GM19240 (cell line): ENCODE measurements at regions not wholly inside any gene's neighbourhood (a gene's known extent, or its start where the extent isn't known, plus 50 kb on each side); places are given as distances from the start of the nearest gene placed in this dataset.

Source experiments
- DNase-seq: peaks from one replicate; pipeline ENCODE4 v3.0.0; 2011; ENCODE audit warnings: low spot score; ENCODE audit not compliant: insufficient read length

DNA sequence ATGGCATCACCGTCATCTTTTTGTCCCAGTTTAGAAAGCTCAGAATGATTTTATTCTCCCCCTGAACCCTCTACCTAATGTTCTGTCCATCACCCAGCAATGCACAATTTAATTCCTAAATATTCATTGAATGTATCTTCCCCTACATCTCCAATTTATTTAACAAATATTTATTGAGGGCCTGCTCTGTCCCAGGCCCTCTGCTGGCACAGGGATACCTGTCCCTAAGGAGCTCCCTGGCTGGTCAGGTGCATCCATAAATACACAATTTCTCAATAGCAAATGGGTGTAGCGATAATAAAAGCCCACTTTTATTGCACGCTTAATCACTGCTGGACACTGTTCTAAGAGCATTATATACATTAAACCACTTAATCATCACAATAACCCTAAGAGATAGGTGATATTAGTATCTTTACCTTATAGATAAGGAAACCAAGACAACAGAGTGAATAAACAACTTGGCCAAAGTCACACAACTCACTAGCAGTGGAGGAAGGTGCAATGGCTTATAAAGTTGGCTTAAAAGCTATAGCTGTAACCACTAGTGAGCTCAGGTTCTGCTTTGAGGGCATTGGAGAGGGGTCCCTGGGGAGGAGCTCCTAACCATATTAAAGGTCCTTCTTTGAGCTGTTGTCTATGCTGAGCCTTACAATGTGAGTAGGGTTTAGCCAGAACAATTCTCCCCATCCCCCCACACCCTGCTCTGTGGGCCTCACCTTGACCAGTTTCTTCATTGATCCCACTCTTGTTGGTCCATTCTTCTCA lies 126.3 kb upstream of the JUN start:
- DNase-seq: no peak

DNA sequence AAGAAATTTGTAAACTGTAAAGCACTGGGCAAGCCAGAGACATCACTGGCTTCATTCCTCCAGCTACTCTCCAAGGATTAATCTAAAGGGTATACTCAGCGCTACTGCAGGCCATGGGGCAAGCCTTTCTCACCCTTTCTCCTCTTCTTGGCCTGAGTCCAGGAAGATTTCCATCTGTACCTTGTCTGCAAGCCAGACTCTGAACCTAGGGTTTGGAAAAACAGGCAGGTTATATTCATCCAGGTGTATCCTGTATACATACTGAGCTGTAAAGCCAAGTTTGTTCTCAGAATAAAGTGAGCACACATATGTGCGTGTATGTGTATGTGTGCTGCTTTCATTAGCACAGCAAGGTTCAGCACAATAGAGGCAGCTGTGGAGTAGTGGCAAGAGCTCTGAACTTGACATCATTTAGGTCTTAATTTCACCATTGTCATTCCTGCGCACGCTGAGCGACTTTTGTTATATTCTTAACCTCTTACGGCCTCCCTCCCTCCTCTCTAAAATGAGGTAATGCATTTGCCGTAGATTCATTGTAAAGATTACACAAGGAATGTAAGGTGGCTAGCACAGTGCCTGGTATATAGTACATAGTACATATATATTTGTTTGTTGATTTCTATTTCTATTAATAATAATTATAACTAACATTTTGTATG lies 128.1 kb upstream of the JUN start:
- no peak for DNase-seq

DNA sequence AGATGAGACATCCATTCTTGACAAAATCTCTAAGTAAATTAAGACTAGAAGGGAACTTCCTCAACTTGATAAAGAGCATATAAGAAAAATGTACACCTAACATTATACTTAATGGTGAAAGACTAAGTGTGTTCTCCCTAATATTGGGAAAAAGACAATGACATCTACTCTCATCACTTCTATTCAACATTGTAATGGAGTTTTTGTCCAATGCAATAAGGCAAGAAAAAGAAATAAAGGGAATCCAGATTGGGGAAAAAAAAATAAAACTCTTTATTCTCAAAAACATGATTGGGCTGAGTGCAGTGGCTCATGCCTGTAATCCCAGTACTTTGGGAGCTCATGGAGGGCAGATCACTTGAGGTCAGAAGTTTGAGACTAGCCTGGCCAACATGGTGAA lies 131.1 kb upstream of the JUN start:
- no peak for DNase-seq

- DNase-seq: no peak
These were observed 133.6 kb upstream of the JUN start for GRCh38 chr1:58917436-58917835.

GRCh38 chr1:58919226-58919958 lies 135.5 kb upstream of the JUN start:
- no peak for DNase-seq

DNA sequence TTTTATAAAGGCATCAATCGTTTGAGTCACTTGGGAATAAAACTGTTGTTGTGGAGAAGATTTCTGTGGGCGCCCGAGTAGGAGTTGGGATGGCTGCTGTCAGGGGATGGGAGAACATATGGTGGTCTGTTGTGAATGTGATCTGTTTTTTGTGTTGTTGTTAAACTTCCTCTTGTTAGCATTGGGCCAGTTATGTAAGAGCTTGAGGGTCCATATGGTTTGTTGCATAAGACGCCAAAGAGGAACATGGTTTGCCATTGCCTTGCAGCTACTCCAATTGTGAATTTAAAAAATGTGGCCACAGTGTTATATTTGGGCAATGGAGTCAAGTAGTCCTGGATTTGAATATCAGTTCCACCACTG lies 136.1 kb upstream of the JUN start:
- no peak for DNase-seq

DNA sequence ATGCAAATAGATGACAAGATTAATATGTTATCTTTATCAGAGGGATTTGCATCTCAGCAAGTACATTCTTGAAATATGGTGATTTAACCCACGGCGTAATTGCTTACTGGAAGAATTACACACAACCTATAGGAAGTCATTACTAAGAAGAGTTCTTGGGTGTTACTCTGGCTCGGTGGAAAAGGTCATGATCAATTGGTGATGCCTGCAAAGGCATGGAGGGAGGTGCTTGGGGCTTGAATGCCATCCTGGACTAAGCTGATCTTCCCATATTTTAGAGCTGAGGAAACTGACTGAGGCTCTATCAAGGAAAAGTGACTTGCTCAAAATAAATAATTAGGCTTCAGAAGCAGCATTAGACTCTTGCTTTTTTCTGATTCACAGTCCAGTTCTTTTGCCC lies 137.5 kb upstream of the JUN start:
- no peak for DNase-seq

- no peak for DNase-seq
These were observed 137.9 kb upstream of the JUN start for GRCh38 chr1:58921751-58922150.

GRCh38 chr1:58922302-58923089 lies 138.6 kb upstream of the JUN start:
- peak; percentile 35 for DNase-seq

DNA sequence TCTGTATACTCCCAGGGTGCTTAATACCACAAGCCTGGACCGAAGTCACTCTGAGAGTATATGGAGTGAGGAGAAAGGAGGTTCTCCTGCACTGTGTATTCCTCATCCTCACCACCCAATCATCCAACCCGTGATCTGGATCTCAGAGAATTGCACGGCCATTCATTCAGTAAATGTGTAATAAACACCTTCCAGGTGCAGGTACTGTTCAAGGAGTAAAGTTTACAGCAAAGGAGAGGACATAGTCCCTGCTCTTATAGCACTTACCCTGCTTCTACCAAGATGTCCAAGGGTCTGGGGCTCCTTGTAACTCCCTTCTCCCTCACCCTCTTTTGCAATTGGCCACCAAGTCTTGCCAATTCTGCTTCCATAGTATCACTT lies 139.2 kb upstream of the JUN start:
- no peak for DNase-seq

GRCh38 chr1:58924016-58924565 lies 140.2 kb upstream of the JUN start:
- DNase-seq: no peak

DNA sequence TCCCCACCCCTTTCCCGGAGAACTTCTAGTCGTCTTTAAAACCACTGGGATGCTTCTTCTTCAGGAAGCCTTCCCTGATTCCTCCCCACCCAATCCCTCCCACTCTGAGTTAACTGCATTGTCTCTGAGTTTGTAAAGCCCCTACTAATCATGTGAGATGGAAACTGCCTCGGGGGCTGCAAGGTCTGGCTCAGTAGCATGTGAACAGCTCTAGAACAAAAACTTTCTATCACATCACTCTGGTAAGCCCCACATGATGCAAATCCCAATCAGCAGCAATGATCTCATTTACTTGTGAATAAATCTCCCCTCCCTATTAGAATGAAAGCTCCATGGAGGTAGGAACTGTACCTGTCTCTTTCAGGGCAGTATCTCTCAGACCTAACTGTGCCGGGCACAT lies 141.0 kb upstream of the JUN start:
- no peak for DNase-seq

DNA sequence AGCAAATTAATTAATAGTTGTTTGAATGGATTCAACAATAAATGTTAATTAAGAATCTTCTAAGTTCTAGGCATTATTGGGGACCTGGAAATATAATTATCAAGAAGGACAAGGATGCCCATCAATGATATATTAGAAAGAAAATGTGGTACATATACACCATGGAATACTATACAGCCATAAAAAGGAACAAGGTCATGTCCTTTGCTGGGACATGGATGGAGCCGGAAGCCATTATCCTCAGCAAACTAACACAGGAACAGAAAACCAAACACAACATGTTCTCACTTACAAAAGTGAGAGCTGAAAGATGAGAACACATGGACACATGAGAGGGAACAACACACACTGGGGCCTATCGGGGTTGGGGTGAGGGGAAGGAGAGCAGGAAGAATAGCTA lies 141.4 kb upstream of the JUN start:
- DNase-seq: no peak

GRCh38 chr1:58926152-58926551 lies 142.3 kb upstream of the JUN start:
- DNase-seq: no peak

GRCh38 chr1:58927041-58927721 lies 143.3 kb upstream of the JUN start:
- no peak for DNase-seq

- DNase-seq: no peak
These were observed 143.9 kb upstream of the JUN start for GRCh38 chr1:58927722-58928085.

DNA sequence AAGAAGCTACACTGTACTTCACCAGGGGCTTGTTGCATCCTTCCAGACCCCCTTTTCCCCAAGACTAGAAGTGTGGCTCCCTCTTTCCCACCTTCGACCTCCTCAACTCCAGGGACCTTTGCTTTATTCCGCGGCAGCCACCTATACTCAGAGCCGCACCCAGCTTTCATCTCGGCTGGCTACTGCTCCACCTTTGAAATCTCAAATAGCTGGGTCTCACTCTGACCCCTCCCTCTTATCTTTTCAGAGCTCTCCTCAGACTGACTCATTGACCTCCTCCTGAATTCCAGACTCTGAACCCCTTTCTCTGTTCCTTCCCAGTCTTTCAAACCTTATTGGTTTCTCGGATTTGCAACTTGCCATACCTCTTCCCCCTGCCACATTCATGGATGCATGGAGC lies 144.7 kb upstream of the JUN start:
- DNase-seq: no peak

- DNase-seq: no peak
These were observed 146.0 kb upstream of the JUN start for GRCh38 chr1:58929671-58930325.

GRCh38 chr1:58931024-58931423 lies 147.2 kb upstream of the JUN start:
- no peak for DNase-seq

DNA sequence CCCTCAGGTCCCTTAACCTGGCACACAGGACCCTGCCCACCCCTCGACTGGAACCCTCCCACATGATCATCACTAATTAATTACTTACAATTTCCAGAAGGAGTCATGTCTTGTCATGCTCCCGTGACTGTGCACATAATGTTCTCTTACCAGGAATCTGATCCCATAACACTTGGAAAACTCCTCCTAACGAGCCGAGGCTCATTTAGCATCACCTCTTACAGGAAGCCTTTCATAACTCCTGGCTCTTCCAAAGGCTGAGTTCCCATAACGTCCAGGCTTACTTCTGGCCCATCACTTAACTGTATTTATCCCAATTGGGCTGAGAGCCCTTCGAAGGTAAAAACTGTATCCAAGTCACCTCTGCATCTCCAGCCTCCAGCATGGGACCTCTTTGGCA lies 147.9 kb upstream of the JUN start:
- no peak for DNase-seq
